SK-N-SH (cell line): ENCODE measurements at regions not wholly inside any gene's neighbourhood (a gene's known extent, or its start where the extent isn't known, plus 50 kb on each side); places are given as distances from the start of the nearest gene placed in this dataset.

ENCODE experiments used
- CTCF ChIA-PET: fragments of 300-600, 350-600 bp; formaldehyde crosslinking; extraction: SDS; loops from one replicate; lab custom pipeline; 2021; lab: Yijun Ruan, JAX
- POLR2A ChIA-PET: fragments of 350-600 bp; sonication (Branson Sonifier 250); formaldehyde crosslinking; extraction: SDS; loops from one replicate; lab custom pipeline; 2020; ENCODE audit warnings: antibody characterized with exemption, inconsistent platforms; lab: Yijun Ruan, JAX
- DNase-seq: peaks from one replicate; pipeline ENCODE4 v3.0.0; 2012
- H2AFZ ChIP-seq: fragments of 200-600 bp; sonication (generic); 2 replicates; pipeline ENCODE4 v1.8.1; 2016; ENCODE audit warnings: antibody characterized with exemption, mild to moderate bottlenecking, low read depth
- H3F3A ChIP-seq: fragments of 200-600 bp; sonication (generic); replicated peaks from 2 replicates; pipeline ENCODE3; 2016; ENCODE audit warnings: antibody characterized with exemption, mild to moderate bottlenecking; ENCODE audit not compliant: insufficient read depth
- H3K27ac ChIP-seq, 2 experiments: fragments of 200-500 bp in 1 of 2; fragments of 200-600 bp in 1 of 2; sonication (Bioruptor generic) in 1 of 2; sonication (generic), shearing (Covaris generic) in 1 of 2; 2 replicates each; pipeline versions ENCODE4 v1.5.1 to v1.6.1; 2014 to 2016; ENCODE audit warnings: low read depth in 2 of 2, inconsistent platforms in 1 of 2, low read length in 1 of 2, mild to moderate bottlenecking in 1 of 2, mixed read lengths in 1 of 2
- H3K27me3 ChIP-seq: fragments of 200-600 bp; sonication (generic), shearing (Covaris generic); 2 replicates; pipeline ENCODE4 v1.6.1; 2016; ENCODE audit warnings: mixed run types; ENCODE audit not compliant: insufficient read depth
- H3K36me3 ChIP-seq, 2 experiments: fragments of 200-500 bp in 1 of 2; fragments of 200-600 bp in 1 of 2; sonication (Bioruptor generic) in 1 of 2; sonication (generic) in 1 of 2; replicated peaks in 1 of 2; 2 replicates each; pipeline versions ENCODE3 to v1.5.1; 2014 to 2016; ENCODE audit warnings: low read length in 1 of 2, mild to moderate bottlenecking in 1 of 2; ENCODE audit not compliant: insufficient read depth in 2 of 2, control insufficient read depth in 1 of 2
- H3K4me1 ChIP-seq, 2 experiments: fragments of 200-500 bp in 1 of 2; fragments of 200-600 bp in 1 of 2; sonication (Bioruptor generic) in 1 of 2; sonication (generic), shearing (Covaris generic) in 1 of 2; 2 replicates each; pipeline versions ENCODE4 v1.5.1 to v1.6.1; 2014 to 2016; ENCODE audit warnings: low read depth in 1 of 2, low read length in 1 of 2, mixed run types in 1 of 2; ENCODE audit not compliant: insufficient read depth in 2 of 2, control insufficient read depth in 1 of 2
- H3K4me2 ChIP-seq: fragments of 200-600 bp; sonication (generic), shearing (Covaris generic); 2 replicates; pipeline ENCODE4 v1.6.1; 2017; ENCODE audit warnings: mixed run types
- H3K4me3 ChIP-seq, 2 experiments: fragments of 200-500 bp in 1 of 2; fragments of 200-600 bp in 1 of 2; sonication (Bioruptor generic) in 1 of 2; sonication (generic), shearing (Covaris generic) in 1 of 2; 2 replicates each; pipeline versions ENCODE4 v1.5.1 to v1.8.1; 2014 to 2016; ENCODE audit warnings: low read depth in 2 of 2, inconsistent platforms in 1 of 2, low read length in 1 of 2, mild to moderate bottlenecking in 1 of 2, mixed read lengths in 1 of 2, moderate library complexity in 1 of 2
- H3K79me2 ChIP-seq: fragments of 200-600 bp; sonication (generic); 2 replicates; pipeline ENCODE4 v1.8.1; 2017; ENCODE audit warnings: mild to moderate bottlenecking; ENCODE audit not compliant: insufficient read depth
- H3K9ac ChIP-seq: fragments of 200-600 bp; sonication (generic); 2 replicates; pipeline ENCODE4 v1.6.1; 2017; ENCODE audit warnings: mixed run types
- H3K9me2 ChIP-seq: fragments of 200-600 bp; sonication (generic); 2 replicates; pipeline ENCODE4 v1.6.1; 2017; ENCODE audit warnings: mixed run types
- H3K9me3 ChIP-seq: fragments of 200-600 bp; sonication (generic); 2 replicates; pipeline ENCODE4 v1.6.1; 2017; ENCODE audit warnings: mixed run types, mild to moderate bottlenecking, moderate library complexity
- H4K20me1 ChIP-seq: fragments of 200-600 bp; sonication (generic); 2 replicates; pipeline ENCODE4 v1.6.1; 2017; ENCODE audit warnings: mild to moderate bottlenecking, mixed run types; ENCODE audit not compliant: insufficient read depth
- CHD2 ChIP-seq: fragments of 150-350 bp; IDR thresholded peaks from 2 replicates; pipeline ENCODE4 v1.6.1; 2018; ENCODE audit warnings: low read length; ENCODE audit not compliant: partially characterized antibody
- FOSL2 ChIP-seq: IDR thresholded peaks from 2 replicates; pipeline ENCODE4 v1.4.0; 2012; ENCODE audit warnings: low read depth, mild to moderate bottlenecking, moderate library complexity, borderline replicate concordance
- GABPA ChIP-seq: IDR thresholded peaks from 2 replicates; pipeline ENCODE4 v1.4.0; 2012; ENCODE audit warnings: low read depth, mild to moderate bottlenecking
- GATA2 ChIP-seq: sonication (generic); formaldehyde crosslinking; IDR thresholded peaks from 2 replicates; pipeline ENCODE4 v1.5.0; 2020; ENCODE audit warnings: mild to moderate bottlenecking, missing genetic modification reagents
- JUND ChIP-seq: IDR thresholded peaks from 2 replicates; pipeline ENCODE4 v1.4.0; 2012
- MEF2A ChIP-seq: IDR thresholded peaks from 2 replicates; pipeline ENCODE4 v1.4.0; 2012; ENCODE audit warnings: low read depth, borderline replicate concordance
- MXI1 ChIP-seq: IDR thresholded peaks from 2 replicates; pipeline ENCODE4 v1.6.1; 2012; ENCODE audit warnings: mild to moderate bottlenecking, low read depth, low read length, improper control_type of control experiment
- NFIC ChIP-seq: IDR thresholded peaks from 2 replicates; pipeline ENCODE4 v1.4.0; 2012; ENCODE audit warnings: borderline replicate concordance
- RAD21 ChIP-seq: IDR thresholded peaks from 2 replicates; pipeline ENCODE4 v1.6.1; 2012; ENCODE audit warnings: mild to moderate bottlenecking, low read length
- RFX5 ChIP-seq: IDR thresholded peaks from 2 replicates; pipeline ENCODE4 v1.6.1; 2012; ENCODE audit warnings: mild to moderate bottlenecking, improper control_type of control experiment, low read length
- SIN3A ChIP-seq: IDR thresholded peaks from 2 replicates; pipeline ENCODE4 v1.6.1; 2012; ENCODE audit warnings: low read depth, mild to moderate bottlenecking, low read length, moderate library complexity, borderline replicate concordance
- SMC3 ChIP-seq: IDR thresholded peaks from 2 replicates; pipeline ENCODE4 v1.6.1; 2012; ENCODE audit warnings: low read depth, low read length, improper control_type of control experiment
- TAF1 ChIP-seq: IDR thresholded peaks from 2 replicates; pipeline ENCODE4 v1.6.1; 2012; ENCODE audit warnings: low read depth, mild to moderate bottlenecking, low read length, moderate library complexity, borderline replicate concordance
- TCF12 ChIP-seq: IDR thresholded peaks from 2 replicates; pipeline ENCODE4 v1.4.0; 2012
- WGBS: methylation state at CpG from one replicate; pipeline ENCODE4 v1.1.6; 2017; ENCODE audit warnings: low lambda C conversion rate; 5-methylcytosine and 5-hydroxymethylcytosine counted together
- TF ChIP-seq, protein P1 (sequence below): IDR thresholded peaks from 2 replicates; pipeline ENCODE4 v1.4.0; 2012; ENCODE audit warnings: low read depth, borderline replicate concordance
- TF ChIP-seq, protein P2 (sequence below): IDR thresholded peaks from 2 replicates; pipeline ENCODE4 v1.4.0; 2012; ENCODE audit warnings: low read depth
- TF ChIP-seq, protein P3 (sequence below): IDR thresholded peaks from 2 replicates; pipeline ENCODE4 v1.4.0; 2012; ENCODE audit warnings: low read depth, borderline replicate concordance
- TF ChIP-seq, protein P4 (sequence below): IDR thresholded peaks from 2 replicates; pipeline ENCODE4 v1.6.1; 2012; ENCODE audit warnings: mild to moderate bottlenecking, low read depth, low read length, moderate library complexity

DNA sequence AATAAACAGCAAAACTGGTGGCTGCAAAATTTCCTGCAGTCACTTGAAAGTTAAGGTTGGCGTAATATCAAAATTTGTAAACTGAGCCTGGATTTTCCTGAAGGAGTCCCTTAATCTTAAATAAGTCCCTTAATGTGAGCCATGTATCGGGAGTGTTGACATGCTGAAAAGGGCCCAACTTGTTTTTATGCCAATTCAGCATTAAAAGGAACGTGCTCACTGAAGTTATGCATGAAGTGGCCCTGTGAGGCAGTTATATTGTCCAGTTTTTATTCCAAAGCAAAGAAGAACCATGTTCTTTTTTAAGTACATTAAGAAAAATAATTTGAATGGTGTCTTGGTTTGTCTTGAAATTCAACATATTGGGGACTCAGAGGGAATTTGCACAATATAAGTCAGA lies 1766.9 kb downstream of the SLITRK1 start:
- Histone ChIP-seq H3K9ac (no peak overlapping the region), H3F3A (no peaks in the 10 kb centered on the region), H3K4me1 (no peaks in the 10 kb centered on the region), H3K9me2 (no peaks in the 10 kb centered on the region; the same call in 1 of the 2 replicates), H3K9me3 (no peaks in the 10 kb centered on the region), H3K4me3 (no peak overlapping the region), H3K4me2 (no peak overlapping the region), H3K27me3 (no peaks in the 10 kb centered on the region), H3K79me2 (no peaks in the 10 kb centered on the region), H2AFZ (no peak overlapping the region), H3K36me3 (no peaks in the 10 kb centered on the region), H3K27ac (no peak overlapping the region), H4K20me1 (no peaks in the 10 kb centered on the region)
- DNase-seq, result no peak
- CTCF ChIA-PET, result no interaction called here
- no peak for TF ChIP-seq TAF1
- TF ChIP-seq MEF2A, result no peak
- no peak for TF ChIP-seq CHD2
- POLR2A ChIA-PET, result no interaction called here
- WGBS, result 25% methylated on average over 3 of the region's 3 CpGs

GRCh38 chr13:82096256-82096655 lies 1755.3 kb upstream of the SPRY2 start:
- 22% methylated on average over 5 of the region's 5 CpGs for WGBS
- Histone ChIP-seq H3K4me2 (no peak overlapping the region), H3K9ac (no peak overlapping the region), H4K20me1 (no peaks in the 10 kb centered on the region), H3K79me2 (no peaks in the 10 kb centered on the region), H3K36me3 (no peaks in the 10 kb centered on the region), H3K9me2 (no peaks in the 10 kb centered on the region), H3K27ac (no peak overlapping the region), H3K27me3 (no peaks in the 10 kb centered on the region), H3F3A (no peaks in the 10 kb centered on the region), H3K4me3 (no peak overlapping the region), H3K9me3 (no peaks in the 10 kb centered on the region), H3K4me1 (no peaks in the 10 kb centered on the region), H2AFZ (no peak overlapping the region)
- ChIA-PET CTCF (no interaction called here), POLR2A (no interaction called here)
- TF ChIP-seq, protein P1, sequence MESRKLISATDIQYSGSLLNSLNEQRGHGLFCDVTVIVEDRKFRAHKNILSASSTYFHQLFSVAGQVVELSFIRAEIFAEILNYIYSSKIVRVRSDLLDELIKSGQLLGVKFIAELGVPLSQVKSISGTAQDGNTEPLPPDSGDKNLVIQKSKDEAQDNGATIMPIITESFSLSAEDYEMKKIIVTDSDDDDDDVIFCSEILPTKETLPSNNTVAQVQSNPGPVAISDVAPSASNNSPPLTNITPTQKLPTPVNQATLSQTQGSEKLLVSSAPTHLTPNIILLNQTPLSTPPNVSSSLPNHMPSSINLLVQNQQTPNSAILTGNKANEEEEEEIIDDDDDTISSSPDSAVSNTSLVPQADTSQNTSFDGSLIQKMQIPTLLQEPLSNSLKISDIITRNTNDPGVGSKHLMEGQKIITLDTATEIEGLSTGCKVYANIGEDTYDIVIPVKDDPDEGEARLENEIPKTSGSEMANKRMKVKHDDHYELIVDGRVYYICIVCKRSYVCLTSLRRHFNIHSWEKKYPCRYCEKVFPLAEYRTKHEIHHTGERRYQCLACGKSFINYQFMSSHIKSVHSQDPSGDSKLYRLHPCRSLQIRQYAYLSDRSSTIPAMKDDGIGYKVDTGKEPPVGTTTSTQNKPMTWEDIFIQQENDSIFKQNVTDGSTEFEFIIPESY, result no peak
- TF ChIP-seq JUND (no peak), MXI1 (no peak), RAD21 (no peak), SMC3 (no peak), SIN3A (no peak), RFX5 (no peak), FOSL2 (no peak), GATA2 (CRISPR knock-in tag) (no peak), NFIC (no peak), CHD2 (no peak), GABPA (no peak), TCF12 (no peak), TAF1 (no peak)
- TF ChIP-seq, protein P2, sequence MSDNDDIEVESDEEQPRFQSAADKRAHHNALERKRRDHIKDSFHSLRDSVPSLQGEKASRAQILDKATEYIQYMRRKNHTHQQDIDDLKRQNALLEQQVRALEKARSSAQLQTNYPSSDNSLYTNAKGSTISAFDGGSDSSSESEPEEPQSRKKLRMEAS, result no peak
- TF ChIP-seq, protein P3, sequence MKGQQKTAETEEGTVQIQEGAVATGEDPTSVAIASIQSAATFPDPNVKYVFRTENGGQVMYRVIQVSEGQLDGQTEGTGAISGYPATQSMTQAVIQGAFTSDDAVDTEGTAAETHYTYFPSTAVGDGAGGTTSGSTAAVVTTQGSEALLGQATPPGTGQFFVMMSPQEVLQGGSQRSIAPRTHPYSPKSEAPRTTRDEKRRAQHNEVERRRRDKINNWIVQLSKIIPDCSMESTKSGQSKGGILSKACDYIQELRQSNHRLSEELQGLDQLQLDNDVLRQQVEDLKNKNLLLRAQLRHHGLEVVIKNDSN, result no peak
- TF ChIP-seq, protein P4, sequence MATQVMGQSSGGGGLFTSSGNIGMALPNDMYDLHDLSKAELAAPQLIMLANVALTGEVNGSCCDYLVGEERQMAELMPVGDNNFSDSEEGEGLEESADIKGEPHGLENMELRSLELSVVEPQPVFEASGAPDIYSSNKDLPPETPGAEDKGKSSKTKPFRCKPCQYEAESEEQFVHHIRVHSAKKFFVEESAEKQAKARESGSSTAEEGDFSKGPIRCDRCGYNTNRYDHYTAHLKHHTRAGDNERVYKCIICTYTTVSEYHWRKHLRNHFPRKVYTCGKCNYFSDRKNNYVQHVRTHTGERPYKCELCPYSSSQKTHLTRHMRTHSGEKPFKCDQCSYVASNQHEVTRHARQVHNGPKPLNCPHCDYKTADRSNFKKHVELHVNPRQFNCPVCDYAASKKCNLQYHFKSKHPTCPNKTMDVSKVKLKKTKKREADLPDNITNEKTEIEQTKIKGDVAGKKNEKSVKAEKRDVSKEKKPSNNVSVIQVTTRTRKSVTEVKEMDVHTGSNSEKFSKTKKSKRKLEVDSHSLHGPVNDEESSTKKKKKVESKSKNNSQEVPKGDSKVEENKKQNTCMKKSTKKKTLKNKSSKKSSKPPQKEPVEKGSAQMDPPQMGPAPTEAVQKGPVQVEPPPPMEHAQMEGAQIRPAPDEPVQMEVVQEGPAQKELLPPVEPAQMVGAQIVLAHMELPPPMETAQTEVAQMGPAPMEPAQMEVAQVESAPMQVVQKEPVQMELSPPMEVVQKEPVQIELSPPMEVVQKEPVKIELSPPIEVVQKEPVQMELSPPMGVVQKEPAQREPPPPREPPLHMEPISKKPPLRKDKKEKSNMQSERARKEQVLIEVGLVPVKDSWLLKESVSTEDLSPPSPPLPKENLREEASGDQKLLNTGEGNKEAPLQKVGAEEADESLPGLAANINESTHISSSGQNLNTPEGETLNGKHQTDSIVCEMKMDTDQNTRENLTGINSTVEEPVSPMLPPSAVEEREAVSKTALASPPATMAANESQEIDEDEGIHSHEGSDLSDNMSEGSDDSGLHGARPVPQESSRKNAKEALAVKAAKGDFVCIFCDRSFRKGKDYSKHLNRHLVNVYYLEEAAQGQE, result no peak
- DNase-seq, result no peak
